AG20443 (cell line): ENCODE measurements at regions not wholly inside any gene's neighbourhood (a gene's known extent, or its start where the extent isn't known, plus 50 kb on each side); places are given as distances from the start of the nearest gene placed in this dataset.
"Not testable (repeated sequence)": the region's sequence is repeated elsewhere in the genome, so short reads cannot be mapped to it uniquely, and the experiment has no call there.

ENCODE experiments used
- DNase-seq: peaks from one replicate; pipeline ENCODE4 v3.0.0; 2012; ENCODE audit warnings: low spot score, mixed read lengths

GRCh38 chr4:17436047-17436749, 75.7 kb downstream of the QDPR start:
- not testable (repeated sequence) for DNase-seq

- no peak for DNase-seq
These were observed 78.1 kb downstream of the QDPR start for GRCh38 chr4:17433827-17434226.

- DNase-seq: no peak
These were observed 83.9 kb downstream of the QDPR start for GRCh38 chr4:17427991-17428390.

GRCh38 chr4:17426222-17426621, 85.7 kb downstream of the QDPR start:
- DNase-seq: no peak

- no peak for DNase-seq
These were observed 93.9 kb downstream of the QDPR start for GRCh38 chr4:17418010-17418409.

GRCh38 chr4:17414392-17414791, 97.5 kb downstream of the QDPR start:
- DNase-seq: no peak

- peak; percentile 25 for DNase-seq
These were observed 111.2 kb downstream of the QDPR start for GRCh38 chr4:17400686-17401085.

- DNase-seq: no peak
These were observed 113.1 kb downstream of the QDPR start for GRCh38 chr4:17398805-17399204.

- no peak for DNase-seq
These were observed 113.9 kb downstream of the QDPR start for GRCh38 chr4:17398035-17398434.

- no peak for DNase-seq
These were observed 114.3 kb downstream of the QDPR start for GRCh38 chr4:17397611-17398010.

- DNase-seq: peak; percentile 54
These were observed 126.5 kb downstream of the QDPR start for GRCh38 chr4:17385403-17385802.

GRCh38 chr4:17380347-17380746, 131.5 kb downstream of the QDPR start:
- no peak for DNase-seq

- DNase-seq: peak; percentile 16
These were observed 135.7 kb downstream of the QDPR start for GRCh38 chr4:17376205-17376604.

- DNase-seq: no peak
These were observed 138.2 kb downstream of the QDPR start for GRCh38 chr4:17373666-17374065.

- no peak for DNase-seq
These were observed 141.1 kb downstream of the QDPR start for GRCh38 chr4:17370818-17371217.

- no peak for DNase-seq
These were observed 143.5 kb downstream of the QDPR start for GRCh38 chr4:17368408-17368807.

- no peak for DNase-seq
These were observed 144.7 kb downstream of the QDPR start for GRCh38 chr4:17367201-17367600.

- DNase-seq: peak; percentile 54
These were observed 145.4 kb downstream of the QDPR start for GRCh38 chr4:17366496-17366895.

GRCh38 chr4:17362430-17362829, 149.5 kb downstream of the QDPR start:
- no peak for DNase-seq

GRCh38 chr4:17358241-17358640, 153.6 kb downstream of the QDPR start:
- DNase-seq: peak; percentile 36

- no peak for DNase-seq
These were observed 155.0 kb downstream of the QDPR start for GRCh38 chr4:17356926-17357325.

GRCh38 chr4:17352357-17352756, 159.5 kb downstream of the QDPR start:
- DNase-seq: no peak

GRCh38 chr4:17347445-17347844, 164.4 kb downstream of the QDPR start:
- DNase-seq: peak; percentile 71

- no peak for DNase-seq
These were observed 172.5 kb downstream of the QDPR start for GRCh38 chr4:17339376-17339775.
